Activated CD4-positive, alpha-beta T cell treated with anti-CD3 and anti-CD28 coated beads, Interleukin-2, amount 10 ng/mL, durations not matched to agents 7 days and 5 days (primary cell): ENCODE measurements at regions not wholly inside any gene's neighbourhood (a gene's known extent, or its start where the extent isn't known, plus 50 kb on each side); places are given as distances from the start of the nearest gene placed in this dataset.
A peak's percentile ranks its signal among the peaks of the same experiment; 100 is the strongest.

Experiments used
- CTCF ChIA-PET: fragments of 350-600 bp; sonication (Branson Sonifier 250); formaldehyde crosslinking; loops from one replicate; lab custom pipeline; 2021; ENCODE audit warnings: antibody characterized with exemption; lab: Charles Lee
- POLR2A ChIA-PET: fragments of 350-600 bp; sonication (Branson Sonifier 250); formaldehyde crosslinking; loops from one replicate; lab custom pipeline; 2021; ENCODE audit warnings: antibody characterized with exemption; lab: Charles Lee
- DNase-seq: peaks from one replicate; pipeline ENCODE4 v3.0.0-alpha.2; 2020
- H3K27ac Mint-ChIP-seq: one replicate; pipeline ENCODE4 v1.8.0; 2021; ENCODE audit warnings: mild to moderate bottlenecking, moderate library complexity, mixed read lengths
- H3K27me3 Mint-ChIP-seq: one replicate; pipeline ENCODE4 v1.8.0; 2021; ENCODE audit warnings: mixed read lengths
- H3K36me3 Mint-ChIP-seq: one replicate; pipeline ENCODE4 v1.8.0; 2021; ENCODE audit warnings: low read depth, mixed read lengths
- H3K4me1 Mint-ChIP-seq: one replicate; pipeline ENCODE4 v1.8.0; 2021; ENCODE audit warnings: mixed read lengths
- H3K4me3 Mint-ChIP-seq: one replicate; pipeline ENCODE4 v1.8.0; 2021; ENCODE audit warnings: mild to moderate bottlenecking, moderate library complexity, mixed read lengths
- H3K9me3 Mint-ChIP-seq: one replicate; pipeline ENCODE4 v1.8.0; 2021; ENCODE audit warnings: mixed read lengths

GRCh38 chr4:38309471-38309870 is 349.3 kb downstream of the PTTG2 start:
- no peak overlapping the region for H3K4me3 Mint-ChIP-seq
- ChIA-PET CTCF (interaction anchor here (0.6 to 1.7 kb wide), 3 partner anchors 10 to 512 kb away, joined by 4 to 8 read pairs (median 4); no protein-coding TSS in a partner anchor), POLR2A (no interaction called here)
- no peak overlapping the region for H3K27ac Mint-ChIP-seq
- peaks cover 22% of the 10 kb centered on the region for H3K9me3 Mint-ChIP-seq
- peaks cover 76% of the 10 kb centered on the region for H3K4me1 Mint-ChIP-seq
- no peak for DNase-seq
- H3K36me3 Mint-ChIP-seq = peaks cover 18% of the 10 kb centered on the region
- H3K27me3 Mint-ChIP-seq = peaks cover 7% of the 10 kb centered on the region

- CTCF ChIA-PET = interaction anchor here (0.9 to 1.7 kb wide), 5 partner anchors 8 to 365 kb away, joined by 3 to 8 read pairs (median 4); no protein-coding TSS in a partner anchor
- peak overlapping the region; percentile 40 for H3K4me3 Mint-ChIP-seq
- peaks cover 17% of the 10 kb centered on the region for H3K9me3 Mint-ChIP-seq
- peaks cover 16% of the 10 kb centered on the region for H3K36me3 Mint-ChIP-seq
- DNase-seq = peak; percentile 87
- POLR2A ChIA-PET = no interaction called here
- H3K4me1 Mint-ChIP-seq = peaks cover 78% of the 10 kb centered on the region
- peak overlapping the region; percentile 88 for H3K27ac Mint-ChIP-seq
- peaks cover 7% of the 10 kb centered on the region for H3K27me3 Mint-ChIP-seq
Measured at GRCh38 chr4:38310446-38311043, 350.3 kb downstream of the PTTG2 start.

GRCh38 chr4:38311495-38312126 is 351.4 kb downstream of the PTTG2 start:
- POLR2A ChIA-PET = no interaction called here
- H3K27ac Mint-ChIP-seq = peak overlapping the region; percentile 58
- H3K36me3 Mint-ChIP-seq = peaks cover 17% of the 10 kb centered on the region
- H3K4me3 Mint-ChIP-seq = no peak overlapping the region
- CTCF ChIA-PET = no interaction called here
- H3K9me3 Mint-ChIP-seq = peaks cover 17% of the 10 kb centered on the region
- peaks cover 69% of the 10 kb centered on the region for H3K4me1 Mint-ChIP-seq
- H3K27me3 Mint-ChIP-seq = peaks cover 9% of the 10 kb centered on the region
- no peak for DNase-seq

DNA sequence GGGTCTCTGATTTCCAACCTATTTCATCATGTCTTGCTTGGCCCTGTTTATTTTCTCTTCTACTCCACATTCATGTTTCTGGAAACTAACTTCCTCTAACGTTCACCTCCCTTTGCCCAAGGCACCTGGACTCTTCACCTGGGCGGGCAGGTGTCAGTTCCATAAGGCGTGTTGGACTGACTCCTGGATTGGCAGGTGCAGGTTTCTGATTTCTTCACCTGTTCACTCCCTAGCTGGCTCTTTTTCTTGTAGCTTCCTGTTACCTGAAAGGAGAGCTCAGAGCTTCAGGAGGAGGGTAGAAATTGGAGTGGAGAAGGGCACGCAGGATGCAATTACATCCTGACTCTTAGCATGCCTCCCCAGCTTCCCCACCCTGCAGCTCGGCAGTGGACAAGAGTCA is 350.8 kb upstream of the KLF3 start:
- Mint-ChIP-seq H3K27me3 (peaks cover 9% of the 10 kb centered on the region), H3K4me1 (peaks cover 68% of the 10 kb centered on the region), H3K27ac (no peak overlapping the region), H3K4me3 (no peak overlapping the region), H3K9me3 (peaks cover 19% of the 10 kb centered on the region), H3K36me3 (peaks cover 17% of the 10 kb centered on the region)
- ChIA-PET CTCF (no interaction called here), POLR2A (no interaction called here)
- no peak for DNase-seq

DNA sequence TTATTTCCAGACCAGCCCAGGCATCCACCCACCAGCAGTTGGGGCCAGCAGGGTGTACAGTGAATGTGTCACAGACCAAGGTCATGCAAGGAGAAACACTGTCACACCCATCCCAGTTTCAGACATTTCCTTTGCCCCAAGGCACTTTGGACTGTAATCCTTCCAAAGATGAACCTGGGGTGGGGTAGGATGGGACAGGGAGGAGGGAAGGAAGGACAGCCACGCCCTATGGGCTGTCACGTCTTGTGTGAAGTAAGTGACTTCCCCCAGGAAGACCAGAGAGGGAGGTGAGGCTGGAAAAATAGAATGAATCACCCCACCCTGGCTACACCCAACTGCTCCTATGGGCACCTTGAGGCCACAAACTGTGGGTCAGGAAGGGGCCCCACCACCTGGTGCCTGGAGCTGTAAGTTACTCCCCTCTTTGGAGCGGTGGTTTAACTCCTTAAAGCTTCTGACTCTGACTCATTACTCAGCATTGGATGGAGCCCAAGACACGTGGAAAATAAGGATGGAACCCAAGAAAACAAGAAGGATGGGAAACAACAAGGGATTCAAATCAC is 349.9 kb upstream of the KLF3 start:
- POLR2A ChIA-PET = no interaction called here
- Mint-ChIP-seq H3K4me1 (peaks cover 69% of the 10 kb centered on the region), H3K27me3 (peaks cover 7% of the 10 kb centered on the region)

GRCh38 chr4:38314663-38315062 is 349.3 kb upstream of the KLF3 start:
- ChIA-PET POLR2A (no interaction called here), CTCF (interaction anchor here (0.5 to 1.5 kb wide), 4 partner anchors 9 to 1492 kb away, joined by 3 to 7 read pairs (median 4); no protein-coding TSS in a partner anchor)
- H3K4me1 Mint-ChIP-seq = peaks cover 69% of the 10 kb centered on the region
- H3K4me3 Mint-ChIP-seq = no peak overlapping the region
- H3K36me3 Mint-ChIP-seq = peaks cover 17% of the 10 kb centered on the region
- no peak for DNase-seq
- no peak overlapping the region for H3K27ac Mint-ChIP-seq
- H3K27me3 Mint-ChIP-seq = peaks cover 7% of the 10 kb centered on the region
- H3K9me3 Mint-ChIP-seq = peaks cover 19% of the 10 kb centered on the region

More for the DNA sequence above, 349.9 kb upstream of the KLF3 start:
- CTCF ChIA-PET = interaction anchor here (1.2 kb wide), 1 partner anchor 10 kb away, joined by 3 read pairs; no protein-coding TSS in a partner anchor
- no peak for DNase-seq
- Mint-ChIP-seq H3K27ac (no peak overlapping the region), H3K36me3 (peaks cover 17% of the 10 kb centered on the region), H3K4me3 (no peak overlapping the region), H3K9me3 (peaks cover 19% of the 10 kb centered on the region)

- no peak for DNase-seq
- H3K4me3 Mint-ChIP-seq = no peak overlapping the region
- POLR2A ChIA-PET = no interaction called here
- H3K36me3 Mint-ChIP-seq = peaks cover 17% of the 10 kb centered on the region
- no peak overlapping the region for H3K27ac Mint-ChIP-seq
- H3K9me3 Mint-ChIP-seq = peaks cover 19% of the 10 kb centered on the region
- CTCF ChIA-PET = interaction anchor here (0.5 to 1.5 kb wide), 4 partner anchors 9 to 1491 kb away, joined by 3 to 7 read pairs (median 4); no protein-coding TSS in a partner anchor
- H3K4me1 Mint-ChIP-seq = peaks cover 69% of the 10 kb centered on the region
- peaks cover 7% of the 10 kb centered on the region for H3K27me3 Mint-ChIP-seq
Measured at GRCh38 chr4:38315286-38315685, 348.7 kb upstream of the KLF3 start.

DNA sequence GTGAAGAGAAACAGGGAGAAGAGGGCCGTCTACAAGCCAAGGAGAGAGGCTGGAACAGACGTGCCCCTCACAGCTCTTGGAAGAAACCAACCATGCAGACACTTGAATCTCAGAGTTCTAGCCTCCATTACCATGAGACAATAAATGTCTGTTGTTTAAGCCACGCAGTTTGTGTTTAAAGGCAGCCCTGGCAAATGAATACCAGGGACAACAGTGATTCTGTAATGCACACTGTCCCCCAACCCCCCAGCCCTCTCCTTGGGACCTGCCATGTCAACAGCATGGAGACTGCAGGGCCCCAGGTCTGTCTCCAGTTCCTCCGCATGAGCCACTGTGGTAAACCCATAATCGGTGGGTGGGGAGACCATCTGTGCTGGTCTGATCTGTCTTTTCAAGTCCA is 348.0 kb upstream of the KLF3 start:
- DNase-seq = no peak
- Mint-ChIP-seq H3K36me3 (peaks cover 16% of the 10 kb centered on the region), H3K4me1 (peaks cover 69% of the 10 kb centered on the region), H3K27ac (no peak overlapping the region), H3K4me3 (no peak overlapping the region), H3K27me3 (peaks cover 7% of the 10 kb centered on the region), H3K9me3 (peaks cover 19% of the 10 kb centered on the region)
- POLR2A ChIA-PET = no interaction called here
- CTCF ChIA-PET = interaction anchor here (1.0 to 1.5 kb wide), 2 partner anchors 13 to 211 kb away, joined by 3 read pairs; no protein-coding TSS in a partner anchor

DNA sequence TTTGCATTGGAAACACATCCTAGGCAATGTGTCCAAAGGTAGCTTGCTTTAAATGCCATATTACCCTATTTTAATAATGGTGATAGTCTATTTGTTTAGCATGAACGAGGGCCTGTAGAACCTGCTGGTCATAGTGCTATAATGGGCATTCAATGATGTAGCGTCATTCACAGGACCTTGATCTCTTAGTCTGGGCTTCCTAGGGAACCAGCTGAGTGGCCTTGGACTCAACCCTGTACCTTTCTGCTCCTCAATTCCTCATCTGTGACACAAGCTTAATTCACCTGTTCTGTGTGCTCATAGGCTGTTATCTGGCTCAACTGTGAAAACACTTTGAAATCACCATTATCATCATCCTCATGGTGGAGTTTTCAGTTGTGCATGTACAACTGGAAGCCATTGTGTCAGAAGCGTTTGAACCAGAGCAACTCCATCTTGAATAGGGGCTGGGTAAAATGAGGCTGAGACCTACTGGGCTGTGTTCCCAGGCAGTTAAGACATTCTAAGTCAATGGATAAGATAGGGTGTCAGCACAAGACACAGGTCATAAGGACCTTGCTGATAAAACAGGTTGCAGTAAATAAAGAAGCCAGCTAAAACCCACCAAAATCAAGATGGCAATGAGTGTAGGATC is 346.8 kb upstream of the KLF3 start:
- H3K4me3 Mint-ChIP-seq = no peak overlapping the region
- ChIA-PET CTCF (interaction anchor here (1.0 to 1.3 kb wide), 2 partner anchors 184 to 210 kb away, joined by 3 read pairs; no protein-coding TSS in a partner anchor), POLR2A (interaction anchor here (0.6 kb wide), 1 partner anchor 260 kb away, joined by 14 read pairs; no protein-coding TSS in a partner anchor)
- peaks cover 2% of the 10 kb centered on the region for H3K27me3 Mint-ChIP-seq
- DNase-seq = no peak
- H3K36me3 Mint-ChIP-seq = peaks cover 14% of the 10 kb centered on the region
- peaks cover 14% of the 10 kb centered on the region for H3K9me3 Mint-ChIP-seq
- no peak overlapping the region for H3K27ac Mint-ChIP-seq
- peaks cover 61% of the 10 kb centered on the region for H3K4me1 Mint-ChIP-seq

- ChIA-PET POLR2A (interaction anchor here (0.6 kb wide), 2 partner anchors 12 to 356 kb away, joined by 3 read pairs; no protein-coding TSS in a partner anchor), CTCF (interaction anchor here (0.5 to 2.1 kb wide), 23 partner anchors 9 to 706 kb away, joined by 3 to 8 read pairs (median 4); no protein-coding TSS in a partner anchor)
- Mint-ChIP-seq H3K9me3 (peaks cover 5% of the 10 kb centered on the region), H3K27ac (peak overlapping the region; percentile 96), H3K4me3 (peak overlapping the region; percentile 75), H3K36me3 (peaks cover 6% of the 10 kb centered on the region), H3K4me1 (peaks cover 59% of the 10 kb centered on the region), H3K27me3 (peaks cover 1% of the 10 kb centered on the region)
- peak; percentile 77 for DNase-seq
Measured at GRCh38 chr4:38318737-38319455, 345.1 kb upstream of the KLF3 start.

DNA sequence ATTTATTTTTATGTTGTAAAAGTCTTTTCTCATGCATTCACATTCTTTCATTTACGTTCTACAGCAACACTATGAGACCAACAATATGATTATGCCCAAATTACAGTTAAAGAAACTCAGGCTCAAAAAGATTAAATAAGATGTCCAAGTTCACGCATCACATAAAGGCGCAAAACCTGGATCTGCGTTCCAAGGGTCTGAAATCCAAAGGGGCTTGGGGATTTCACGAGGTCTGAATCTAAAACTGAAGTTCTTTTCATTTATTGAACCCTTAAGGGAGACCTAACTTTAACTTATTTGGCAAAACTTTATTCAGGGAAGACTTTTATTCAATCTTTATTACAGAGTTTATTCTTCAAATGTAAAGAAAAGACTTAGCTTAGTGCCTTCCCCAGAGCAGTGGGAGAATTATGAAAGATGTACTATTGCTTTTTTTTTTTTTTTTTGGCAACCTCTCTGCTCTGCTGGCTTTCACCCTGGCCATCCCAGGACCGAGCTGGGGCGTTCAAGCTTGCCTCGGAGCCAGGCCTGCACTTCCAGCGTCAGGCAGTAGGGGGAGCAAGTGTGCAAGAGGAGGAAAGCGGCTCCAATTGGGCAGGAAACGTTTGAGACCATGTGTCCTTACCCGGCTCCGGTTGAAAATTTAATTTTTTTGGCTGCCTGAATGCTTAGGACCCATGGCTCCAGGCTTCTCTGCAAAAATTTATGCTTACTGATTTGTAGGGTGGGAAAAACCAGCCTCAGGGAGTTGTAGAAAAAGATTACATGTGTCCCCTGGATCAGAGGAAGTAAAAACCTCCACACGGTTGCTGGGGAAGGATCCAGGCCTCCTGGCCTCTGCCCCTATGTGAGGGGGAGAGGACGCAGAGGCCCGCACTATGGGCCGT is 344.3 kb upstream of the KLF3 start:
- Mint-ChIP-seq H3K27me3 (peaks cover 1% of the 10 kb centered on the region), H3K36me3 (peaks cover 10% of the 10 kb centered on the region)
- DNase-seq = peak; percentile 93

More for the DNA sequence above, 344.3 kb upstream of the KLF3 start:
- POLR2A ChIA-PET = no interaction called here
- Mint-ChIP-seq H3K4me3 (peak overlapping the region; percentile 75), H3K9me3 (peaks cover 12% of the 10 kb centered on the region), H3K4me1 (peaks cover 51% of the 10 kb centered on the region), H3K27ac (peak overlapping the region; percentile 96)
- CTCF ChIA-PET = interaction anchor here (0.5 to 2.1 kb wide), 26 partner anchors 9 to 415 kb away, joined by 3 to 8 read pairs (median 4); no protein-coding TSS in a partner anchor
